HL-60 (cell line): ENCODE measurements at regions not wholly inside any gene's neighbourhood (a gene's known extent, or its start where the extent isn't known, plus 50 kb on each side); places are given as distances from the start of the nearest gene placed in this dataset.

Experiments used
- DNase-seq, 2 experiments: peaks; one replicate each; pipeline ENCODE4 v3.0.0-alpha.2; 2010 to 2020; ENCODE audit warnings: low read depth in 1 of 2, low spot score in 1 of 2
- H3K27ac ChIP-seq: fragments of 250-450 bp; sonication (Bioruptor Pico); replicated peaks from 2 replicates; pipeline ENCODE4 v1.5.1; 2020; ENCODE audit warnings: mild to moderate bottlenecking, moderate library complexity
- H3K27me3 ChIP-seq: fragments of 250-450 bp; sonication (Bioruptor Pico); 2 replicates; pipeline ENCODE4 v1.5.1; 2021; ENCODE audit warnings: mild to moderate bottlenecking, moderate library complexity; ENCODE audit not compliant: insufficient read depth, poor library complexity, severe bottlenecking
- H3K4me3 ChIP-seq: replicated peaks from 2 replicates; pipeline ENCODE4 v1.5.1; 2011; ENCODE audit warnings: mild to moderate bottlenecking, control low read depth, low read length; ENCODE audit not compliant: insufficient read depth
- CTCF ChIP-seq: IDR thresholded peaks from one replicate; pipeline ENCODE4 v1.5.1; 2011; ENCODE audit warnings: low read length, control low read depth, inconsistent platforms; ENCODE audit not compliant: insufficient read depth
- GABPA ChIP-seq: IDR thresholded peaks from 2 replicates; pipeline ENCODE4 v1.6.1; 2012; ENCODE audit warnings: low read depth
- POLR2AphosphoS5 ChIP-seq: IDR thresholded peaks from 2 replicates; pipeline ENCODE4 v1.6.1; 2012; ENCODE audit warnings: low read depth
- REST ChIP-seq: IDR thresholded peaks from 2 replicates; pipeline ENCODE4 v1.6.1; 2012; ENCODE audit warnings: low read depth; ENCODE audit not compliant: insufficient replicate concordance
- SPI1 ChIP-seq: IDR thresholded peaks from 2 replicates; pipeline ENCODE4 v1.6.1; 2012; ENCODE audit warnings: low read depth, mild to moderate bottlenecking, borderline replicate concordance

GRCh38 chr4:156538210-156538609, 433.4 kb downstream of the PDGFC start:
- H3K27me3 ChIP-seq, result no peaks in the 10 kb centered on the region
- no peak for DNase-seq
- no peak overlapping the region for H3K27ac ChIP-seq
- TF ChIP-seq POLR2AphosphoS5 (no peak), CTCF (no peak), SPI1 (no peak), GABPA (no peak), REST (no peak)
- H3K4me3 ChIP-seq, result no peak overlapping the region

GRCh38 chr4:156537286-156537685, 434.3 kb downstream of the PDGFC start:
- TF ChIP-seq GABPA, result no peak
- TF ChIP-seq POLR2AphosphoS5, result no peak
- no peak for TF ChIP-seq CTCF
- no peak for TF ChIP-seq SPI1
- TF ChIP-seq REST, result no peak
- no peak overlapping the region for H3K4me3 ChIP-seq
- H3K27me3 ChIP-seq, result no peaks in the 10 kb centered on the region
- no peak for DNase-seq
- H3K27ac ChIP-seq, result no peak overlapping the region

GRCh38 chr4:156536661-156537060, 434.9 kb downstream of the PDGFC start:
- no peak for DNase-seq
- H3K27me3 ChIP-seq, result no peaks in the 10 kb centered on the region
- TF ChIP-seq SPI1 (no peak), GABPA (no peak), CTCF (no peak), REST (no peak), POLR2AphosphoS5 (no peak)
- no peak overlapping the region for H3K4me3 ChIP-seq
- no peak overlapping the region for H3K27ac ChIP-seq
